ENCODE measurements at regions not wholly inside any gene's neighbourhood (a gene's known extent, or its start where the extent isn't known, plus 50 kb on each side); places are given as distances from the start of the nearest gene placed in this dataset.
"Not testable (repeated sequence)": the region's sequence is repeated elsewhere in the genome, so short reads cannot be mapped to it uniquely, and the experiment has no call there.

DNA sequence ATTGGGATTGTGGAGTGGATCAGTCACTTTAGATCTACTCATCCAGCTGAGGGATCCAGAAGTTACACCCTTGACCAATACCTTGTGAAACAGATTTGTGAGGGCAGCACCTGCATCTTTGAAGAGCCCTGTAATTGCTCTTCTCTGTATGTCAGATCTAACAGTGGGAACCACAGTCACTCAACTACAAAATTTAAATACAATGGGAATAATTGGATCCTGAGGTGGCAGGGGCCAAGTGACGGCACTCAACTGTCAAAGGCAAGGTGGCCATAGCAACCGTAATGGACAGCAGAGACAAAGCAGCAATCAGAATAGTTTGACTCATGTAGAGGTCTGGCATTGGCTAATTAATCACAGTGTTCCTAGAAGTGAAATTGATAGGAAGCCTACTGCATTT lies 132.3 kb upstream of the F9 start:
- TF ChIP-seq EZH2phosphoT487 (IDR thresholded peaks at IDR 0.05; ENCODE audit: insufficient read depth, low read depth); EZH2 (IDR thresholded peaks at IDR 0.05; ENCODE audit: insufficient read depth, poor library complexity, severe bottlenecking): not testable (repeated sequence)
